ENCODE measurements at regions not wholly inside any gene's neighbourhood (a gene's known extent, or its start where the extent isn't known, plus 50 kb on each side); places are given as distances from the start of the nearest gene placed in this dataset.

DNA sequence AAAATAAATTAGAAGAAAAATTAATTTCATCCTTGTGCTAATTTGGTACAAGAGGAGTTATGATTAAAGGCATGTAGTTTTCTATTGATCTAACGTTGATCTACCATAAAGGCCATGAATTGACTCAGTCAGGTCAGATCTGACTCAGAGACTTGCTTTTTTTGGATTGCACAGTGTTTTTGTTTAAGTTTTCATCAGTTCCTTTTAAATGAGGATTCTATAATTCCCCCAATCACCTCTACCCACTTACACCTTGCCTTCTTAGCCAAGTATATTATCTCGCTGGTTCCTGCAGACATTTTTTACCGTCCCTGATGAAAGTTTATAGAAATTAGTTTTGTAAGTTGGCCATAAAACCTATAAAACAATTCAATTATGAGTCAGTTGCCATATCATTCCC lies 132.4 kb upstream of the PALS2 start:
- DNase-seq (no peak), ATAC-seq (no peak)
- TF ChIP-seq EZH2phosphoT487 (IDR thresholded peaks at IDR 0.05; ENCODE audit: borderline replicate concordance, low read length) (no peak), EZH2 (IDR thresholded peaks at IDR 0.05; ENCODE audit: low read length, unreplicated experiment) (no peak)
- TF ChIP-seq, protein P1, sequence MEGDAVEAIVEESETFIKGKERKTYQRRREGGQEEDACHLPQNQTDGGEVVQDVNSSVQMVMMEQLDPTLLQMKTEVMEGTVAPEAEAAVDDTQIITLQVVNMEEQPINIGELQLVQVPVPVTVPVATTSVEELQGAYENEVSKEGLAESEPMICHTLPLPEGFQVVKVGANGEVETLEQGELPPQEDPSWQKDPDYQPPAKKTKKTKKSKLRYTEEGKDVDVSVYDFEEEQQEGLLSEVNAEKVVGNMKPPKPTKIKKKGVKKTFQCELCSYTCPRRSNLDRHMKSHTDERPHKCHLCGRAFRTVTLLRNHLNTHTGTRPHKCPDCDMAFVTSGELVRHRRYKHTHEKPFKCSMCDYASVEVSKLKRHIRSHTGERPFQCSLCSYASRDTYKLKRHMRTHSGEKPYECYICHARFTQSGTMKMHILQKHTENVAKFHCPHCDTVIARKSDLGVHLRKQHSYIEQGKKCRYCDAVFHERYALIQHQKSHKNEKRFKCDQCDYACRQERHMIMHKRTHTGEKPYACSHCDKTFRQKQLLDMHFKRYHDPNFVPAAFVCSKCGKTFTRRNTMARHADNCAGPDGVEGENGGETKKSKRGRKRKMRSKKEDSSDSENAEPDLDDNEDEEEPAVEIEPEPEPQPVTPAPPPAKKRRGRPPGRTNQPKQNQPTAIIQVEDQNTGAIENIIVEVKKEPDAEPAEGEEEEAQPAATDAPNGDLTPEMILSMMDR (conservative IDR thresholded peaks at IDR 0.05; ENCODE audit: low read depth, low read length) = no peak
- Histone ChIP-seq H4K20me1 (ENCODE audit: low read length) (no peaks in the 10 kb centered on the region), H3K27ac (ENCODE audit: low read length) (no peak overlapping the region), H3K79me2 (ENCODE audit: low read length) (no peaks in the 10 kb centered on the region), H3K9me3 (ENCODE audit: low read length) (no peaks in the 10 kb centered on the region), H3K4me2 (ENCODE audit: low read length) (no peak overlapping the region), H3K27me3 (ENCODE audit: low read length) (peaks cover 20% of the 10 kb centered on the region), H3K9ac (ENCODE audit: low read length) (no peak overlapping the region), H3K9me2 (replicated peaks; ENCODE audit: low read length) (no peaks in the 10 kb centered on the region), H3K36me3 (ENCODE audit: low read depth, low read length) (no peaks in the 10 kb centered on the region), H3K4me3 (ENCODE audit: low read length) (no peak overlapping the region), H3F3A (ENCODE audit: low read length, unreplicated experiment) (no peaks in the 10 kb centered on the region), H3K4me1 (ENCODE audit: insufficient read depth, low read length) (no peaks in the 10 kb centered on the region), H2AFZ (ENCODE audit: low read length) (no peak overlapping the region)
- POLR2A ChIA-PET (ENCODE audit: unreplicated experiment) = no interaction called here
- CTCF ChIA-PET = no interaction called here
- intact Hi-C loops (cut with micrococcal nuclease) = no loop called here
- BruUV-seq (replicated peaks) = no TSS peak

- Histone ChIP-seq H3K4me3 (ENCODE audit: low read length) (no peak overlapping the region), H3K4me2 (ENCODE audit: low read length) (no peak overlapping the region), H3K27ac (ENCODE audit: low read length) (no peak overlapping the region), H3K9me2 (replicated peaks; ENCODE audit: low read length) (no peaks in the 10 kb centered on the region), H3K4me1 (ENCODE audit: insufficient read depth, low read length) (no peaks in the 10 kb centered on the region), H3K9me3 (ENCODE audit: low read length) (no peaks in the 10 kb centered on the region), H4K20me1 (ENCODE audit: low read length) (no peaks in the 10 kb centered on the region), H3F3A (ENCODE audit: low read length, unreplicated experiment) (no peaks in the 10 kb centered on the region), H3K27me3 (ENCODE audit: low read length) (peaks cover 23% of the 10 kb centered on the region), H3K79me2 (ENCODE audit: low read length) (no peaks in the 10 kb centered on the region), H3K36me3 (ENCODE audit: low read depth, low read length) (no peaks in the 10 kb centered on the region), H3K9ac (ENCODE audit: low read length) (no peak overlapping the region), H2AFZ (ENCODE audit: low read length) (no peak overlapping the region)
- ATAC-seq (no peak), DNase-seq (no peak)
- BruUV-seq (replicated peaks) = no TSS peak
- CTCF ChIA-PET = no interaction called here
- intact Hi-C loops (cut with micrococcal nuclease) = no loop called here
- POLR2A ChIA-PET (ENCODE audit: unreplicated experiment) = no interaction called here
- TF ChIP-seq, protein P1 (conservative IDR thresholded peaks at IDR 0.05; ENCODE audit: low read depth, low read length) = no peak
- no peak for TF ChIP-seq EZH2 (IDR thresholded peaks at IDR 0.05; ENCODE audit: low read length, unreplicated experiment)
- TF ChIP-seq EZH2phosphoT487 (IDR thresholded peaks at IDR 0.05; ENCODE audit: borderline replicate concordance, low read length) = no peak
These were observed 131.8 kb upstream of the PALS2 start for GRCh38 chr7:24441314-24442027.

- DNase-seq (no peak), ATAC-seq (no peak)
- ChIA-PET CTCF (no interaction called here), POLR2A (ENCODE audit: unreplicated experiment) (no interaction called here)
- H3K4me3 ChIP-seq (ENCODE audit: low read length) = no peak overlapping the region
- intact Hi-C loops (cut with micrococcal nuclease) = no loop called here
- H3K9me3 ChIP-seq (ENCODE audit: low read length) = no peaks in the 10 kb centered on the region
- H2AFZ ChIP-seq (ENCODE audit: low read length) = no peak overlapping the region
- peaks cover 31% of the 10 kb centered on the region for H3K27me3 ChIP-seq (ENCODE audit: low read length)
- no peaks in the 10 kb centered on the region for H3K79me2 ChIP-seq (ENCODE audit: low read length)
- no peaks in the 10 kb centered on the region for H3K9me2 ChIP-seq (replicated peaks; ENCODE audit: low read length)
- no peaks in the 10 kb centered on the region for H3K36me3 ChIP-seq (ENCODE audit: low read depth, low read length)
- H4K20me1 ChIP-seq (ENCODE audit: low read length) = no peaks in the 10 kb centered on the region
- BruUV-seq (replicated peaks) = no TSS peak
- H3K4me1 ChIP-seq (ENCODE audit: insufficient read depth, low read length) = no peaks in the 10 kb centered on the region
- no peak for TF ChIP-seq EZH2phosphoT487 (IDR thresholded peaks at IDR 0.05; ENCODE audit: borderline replicate concordance, low read length)
- no peak for TF ChIP-seq EZH2 (IDR thresholded peaks at IDR 0.05; ENCODE audit: low read length, unreplicated experiment)
- TF ChIP-seq, protein P1 (conservative IDR thresholded peaks at IDR 0.05; ENCODE audit: low read depth, low read length) = no peak
- no peak overlapping the region for H3K27ac ChIP-seq (ENCODE audit: low read length)
- H3K9ac ChIP-seq (ENCODE audit: low read length) = no peak overlapping the region
- H3F3A ChIP-seq (ENCODE audit: low read length, unreplicated experiment) = no peaks in the 10 kb centered on the region
- no peak overlapping the region for H3K4me2 ChIP-seq (ENCODE audit: low read length)
These were observed 131.0 kb upstream of the PALS2 start for GRCh38 chr7:24442170-24442777.

Measured in PC-3 (cell line).